ENCODE measurements at regions not wholly inside any gene's neighbourhood (a gene's known extent, or its start where the extent isn't known, plus 50 kb on each side); places are given as distances from the start of the nearest gene placed in this dataset.

GRCh38 chr5:61617995-61618525 lies 286.0 kb downstream of the ZSWIM6 start:
- TF ChIP-seq CTCF (IDR thresholded peaks at IDR 0.05; ENCODE audit: low read depth, low read length, poor library complexity, severe bottlenecking): no peak
- TF ChIP-seq EZH2phosphoT487 (IDR thresholded peaks at IDR 0.05; ENCODE audit: borderline replicate concordance, low read length): no peak

Measured in DOHH2 (cell line).